HCT116 (cell line): ENCODE measurements at regions not wholly inside any gene's neighbourhood (a gene's known extent, or its start where the extent isn't known, plus 50 kb on each side); places are given as distances from the start of the nearest gene placed in this dataset.

ENCODE experiments used
- ATAC-seq: fragments of 200-7000 bp; cut with Tn5 transposase; 2 replicates; pipeline ENCODE4 v1.9.1; 2020; ENCODE audit warnings: mild to moderate bottlenecking, moderate library complexity
- BruUV-seq: library from RNA; stranded (reverse); fragments of 400-500 nt; replicated peaks from 2 replicates; lab custom pipeline; 2021; lab: Mats Ljungman, UMichigan
- CTCF ChIA-PET: fragments of 300-600 bp; sonication (Branson Sonifier 250); formaldehyde crosslinking; loops from one replicate; lab custom pipeline; 2021; ENCODE audit warnings: antibody characterized with exemption; lab: Charles Lee
- POLR2A ChIA-PET: fragments of 300-600, 350-600 bp; sonication (Branson Sonifier 250); formaldehyde crosslinking; loops from one replicate; lab custom pipeline; 2021; ENCODE audit warnings: antibody characterized with exemption; lab: Charles Lee
- RAD21 ChIA-PET, 2 experiments: fragments of 300-600 bp; sonication (Branson Sonifier 250); formaldehyde crosslinking; loops; one replicate each; lab custom pipeline; 2023; ENCODE audit warnings: low total read pairs in 2 of 2; ENCODE audit not compliant: uncharacterized antibody in 2 of 2, unreplicated experiment in 2 of 2, low non-redundant PET in 1 of 2; lab: Charles Lee
- DNase-seq: peaks from one replicate; pipeline ENCODE4 v3.0.0-alpha.2; 2010; ENCODE audit warnings: low read depth, low spot score
- H2AFZ ChIP-seq: fragments of 200-600 bp; shearing (Covaris generic), sonication (generic); 2 replicates; pipeline ENCODE4 v1.6.1; 2017; ENCODE audit warnings: low read depth, mixed run types, mixed read lengths, antibody characterized with exemption, low read length; ENCODE audit not compliant: poor library complexity, severe bottlenecking
- H3K27ac ChIP-seq: 2 replicates; pipeline ENCODE4 v1.5.1; 2012; ENCODE audit warnings: low read depth, low read length
- H3K27me3 ChIP-seq: fragments of 200-600 bp; sonication (generic); 2 replicates; pipeline ENCODE4 v1.6.1; 2016; ENCODE audit warnings: mixed run types, low read length, mixed read lengths; ENCODE audit not compliant: insufficient read depth
- H3K36me3 ChIP-seq, 2 experiments: fragments of 200-500 bp in 1 of 2; fragments of 200-600 bp in 1 of 2; sonication (Bioruptor generic) in 1 of 2; sonication (generic) in 1 of 2; 2 replicates each; pipeline versions ENCODE4 v1.5.1 to v1.6.1; 2014 to 2016; ENCODE audit warnings: low read length in 2 of 2, inconsistent platforms in 1 of 2, mixed read lengths in 1 of 2, mixed run types in 1 of 2; ENCODE audit not compliant: insufficient read depth in 2 of 2, control insufficient read depth in 1 of 2
- H3K4me1 ChIP-seq, 2 experiments: fragments of 200-600 bp in 1 of 2; sonication (generic) in 1 of 2; 2 replicates each; pipeline versions ENCODE4 v1.5.1 to v1.6.1; 2012 to 2017; ENCODE audit warnings: low read length in 2 of 2, inconsistent platforms in 1 of 2, mild to moderate bottlenecking in 1 of 2, mixed read lengths in 1 of 2, mixed run types in 1 of 2, moderate library complexity in 1 of 2; ENCODE audit not compliant: insufficient read depth in 2 of 2, control insufficient read depth in 1 of 2
- H3K4me2 ChIP-seq: fragments of 200-600 bp; sonication (generic); 2 replicates; pipeline ENCODE4 v1.6.1; 2017; ENCODE audit warnings: mixed run types, low read length, mixed read lengths
- H3K4me3 ChIP-seq, 2 experiments: fragments of 200-600 bp in 1 of 2; sonication (generic) in 1 of 2; replicated peaks in 1 of 2; 2 replicates each; pipeline ENCODE4 v1.5.1; 2011 to 2016; ENCODE audit warnings: low read length in 2 of 2, control low read depth in 1 of 2, low read depth in 1 of 2, mild to moderate bottlenecking in 1 of 2, mixed read lengths in 1 of 2, mixed run types in 1 of 2
- H3K79me2 ChIP-seq: fragments of 200-600 bp; sonication (generic); 2 replicates; pipeline ENCODE4 v1.6.1; 2017; ENCODE audit warnings: mild to moderate bottlenecking, mixed run types, low read length, moderate library complexity, mixed read lengths; ENCODE audit not compliant: insufficient read depth
- H3K9ac ChIP-seq: fragments of 200-600 bp; sonication (generic); 2 replicates; pipeline ENCODE4 v1.6.1; 2016; ENCODE audit warnings: low read length, mixed read lengths
- H3K9me2 ChIP-seq: fragments of 200-600 bp; sonication (generic), shearing (Covaris generic); 2 replicates; pipeline ENCODE4 v1.6.1; 2017; ENCODE audit warnings: mixed run types, mild to moderate bottlenecking, moderate library complexity; ENCODE audit not compliant: insufficient read depth
- H3K9me3 ChIP-seq, 2 experiments: fragments of 200-500 bp in 1 of 2; fragments of 200-600 bp in 1 of 2; sonication (Bioruptor generic) in 1 of 2; sonication (generic) in 1 of 2; 2 replicates each; pipeline ENCODE4 v1.6.1; 2014 to 2017; ENCODE audit warnings: low read length in 2 of 2, mixed read lengths in 2 of 2, inconsistent platforms in 1 of 2, low read depth in 1 of 2, mild to moderate bottlenecking in 1 of 2, mixed run types in 1 of 2, moderate library complexity in 1 of 2; ENCODE audit not compliant: control insufficient read depth in 1 of 2, insufficient read depth in 1 of 2
- H4K20me1 ChIP-seq: fragments of 200-600 bp; sonication (generic), shearing (Covaris generic); 2 replicates; pipeline ENCODE4 v1.6.1; 2017; ENCODE audit warnings: mixed run types, mild to moderate bottlenecking, moderate library complexity; ENCODE audit not compliant: insufficient read depth
- ELF1 ChIP-seq: IDR thresholded peaks from 2 replicates; pipeline ENCODE4 v1.6.1; 2012; ENCODE audit warnings: low read depth, borderline replicate concordance
- EZH2 ChIP-seq: fragments of 200-600 bp; sonication (generic); IDR thresholded peaks from 2 replicates; pipeline ENCODE4 v1.6.1; 2017; ENCODE audit warnings: antibody characterized with exemption, mixed run types
- EZH2phosphoT487 ChIP-seq: fragments of 200-600 bp; IDR thresholded peaks from 2 replicates; pipeline ENCODE4 v1.6.1; 2018; ENCODE audit warnings: antibody characterized with exemption, borderline replicate concordance
- JUND ChIP-seq: IDR thresholded peaks from 2 replicates; pipeline ENCODE4 v1.6.1; 2012
- POLR2A ChIP-seq: IDR thresholded peaks from 2 replicates; pipeline ENCODE4 v1.7.0; 2011; ENCODE audit warnings: borderline replicate concordance; ENCODE audit not compliant: insufficient read depth, insufficient read length; ENCODE audit errors: extremely low read depth
- POLR2AphosphoS5 ChIP-seq: IDR thresholded peaks from 2 replicates; pipeline ENCODE4 v1.6.1; 2011; ENCODE audit warnings: mild to moderate bottlenecking, low read depth, low read length, moderate library complexity
- RAD21 ChIP-seq: IDR thresholded peaks from 2 replicates; pipeline ENCODE4 v1.6.1; 2012; ENCODE audit warnings: low read depth, mild to moderate bottlenecking
- SRF ChIP-seq: IDR thresholded peaks from 2 replicates; pipeline ENCODE4 v1.6.1; 2012; ENCODE audit warnings: low read depth
- TCF7L2 ChIP-seq: IDR thresholded peaks from 2 replicates; pipeline ENCODE4 v1.7.0; 2011; ENCODE audit warnings: borderline replicate concordance, inconsistent platforms; ENCODE audit not compliant: insufficient read depth, insufficient read length; ENCODE audit errors: extremely low read depth
- YY1 ChIP-seq: IDR thresholded peaks from 2 replicates; pipeline ENCODE4 v1.6.1; 2011; ENCODE audit warnings: low read length, low read depth, moderate library complexity, mild to moderate bottlenecking; ENCODE audit not compliant: insufficient replicate concordance; ENCODE audit errors: extremely low read depth
- ZFX ChIP-seq: fragments of 450-650 bp; IDR thresholded peaks from 2 replicates; pipeline ENCODE4 v1.6.1; 2017
- ZNF274 ChIP-seq: fragments of 200-500 bp; sonication (Bioruptor generic); IDR thresholded peaks from 2 replicates; pipeline ENCODE4 v1.6.1; 2014; ENCODE audit warnings: mild to moderate bottlenecking, low read depth, low read length, inconsistent platforms
- intact Hi-C: fragments of 100-400 bp; cut with micrococcal nuclease; formaldehyde crosslinking; loops from 2 replicates; pipeline ENCODE4 v1.10.0; 2022
- TF ChIP-seq, protein P1 (sequence below): IDR thresholded peaks from 2 replicates; pipeline ENCODE4 v1.6.1; 2011; ENCODE audit warnings: mild to moderate bottlenecking, low read length, moderate library complexity; ENCODE audit not compliant: insufficient replicate concordance; ENCODE audit errors: extremely low read depth
- TF ChIP-seq, protein P2 (sequence below): IDR thresholded peaks from 2 replicates; pipeline ENCODE4 v1.6.1; 2012; ENCODE audit warnings: low read depth
- TF ChIP-seq, protein P3 (sequence below): IDR thresholded peaks from 2 replicates; pipeline ENCODE4 v1.6.1; 2012
- TF ChIP-seq, protein P4 (sequence below): IDR thresholded peaks from 2 replicates; pipeline ENCODE4 v1.6.1; 2012

DNA sequence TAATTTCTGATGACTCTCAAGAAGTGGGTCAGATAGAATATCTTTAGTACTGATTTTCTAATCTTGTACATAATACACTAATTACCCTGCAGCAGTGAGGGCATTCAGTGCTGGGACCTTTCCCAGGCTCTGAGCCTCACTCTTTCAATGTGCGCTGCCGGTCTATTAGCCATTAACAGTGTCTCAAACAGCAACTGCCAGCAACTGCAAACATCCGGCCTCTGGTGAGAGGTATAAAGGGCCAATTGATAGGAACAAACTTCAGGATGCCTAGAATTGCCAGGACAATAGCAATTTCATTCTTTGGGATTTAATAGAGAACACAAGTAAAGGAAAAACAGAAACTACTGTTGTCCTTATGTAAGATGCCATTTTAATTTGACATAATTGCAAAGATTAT, 604.4 kb upstream of the SPRY2 start:
- RAD21 ChIA-PET, result no interaction called here
- H3K79me2 ChIP-seq, result no peaks in the 10 kb centered on the region
- no TSS peak for BruUV-seq
- intact Hi-C loops, result no loop called here
- H4K20me1 ChIP-seq, result no peaks in the 10 kb centered on the region
- DNase-seq, result no peak
- ATAC-seq, result no peak
- no peak overlapping the region for H3K27ac ChIP-seq
- POLR2A ChIA-PET, result no interaction called here
- no peaks in the 10 kb centered on the region for H3K9me2 ChIP-seq
- H3K9ac ChIP-seq, result no peak overlapping the region
- TF ChIP-seq, protein P1, sequence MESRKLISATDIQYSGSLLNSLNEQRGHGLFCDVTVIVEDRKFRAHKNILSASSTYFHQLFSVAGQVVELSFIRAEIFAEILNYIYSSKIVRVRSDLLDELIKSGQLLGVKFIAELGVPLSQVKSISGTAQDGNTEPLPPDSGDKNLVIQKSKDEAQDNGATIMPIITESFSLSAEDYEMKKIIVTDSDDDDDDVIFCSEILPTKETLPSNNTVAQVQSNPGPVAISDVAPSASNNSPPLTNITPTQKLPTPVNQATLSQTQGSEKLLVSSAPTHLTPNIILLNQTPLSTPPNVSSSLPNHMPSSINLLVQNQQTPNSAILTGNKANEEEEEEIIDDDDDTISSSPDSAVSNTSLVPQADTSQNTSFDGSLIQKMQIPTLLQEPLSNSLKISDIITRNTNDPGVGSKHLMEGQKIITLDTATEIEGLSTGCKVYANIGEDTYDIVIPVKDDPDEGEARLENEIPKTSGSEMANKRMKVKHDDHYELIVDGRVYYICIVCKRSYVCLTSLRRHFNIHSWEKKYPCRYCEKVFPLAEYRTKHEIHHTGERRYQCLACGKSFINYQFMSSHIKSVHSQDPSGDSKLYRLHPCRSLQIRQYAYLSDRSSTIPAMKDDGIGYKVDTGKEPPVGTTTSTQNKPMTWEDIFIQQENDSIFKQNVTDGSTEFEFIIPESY, result no peak
- TF ChIP-seq TCF7L2, result no peak
- no peak for TF ChIP-seq ELF1
- TF ChIP-seq, protein P2, sequence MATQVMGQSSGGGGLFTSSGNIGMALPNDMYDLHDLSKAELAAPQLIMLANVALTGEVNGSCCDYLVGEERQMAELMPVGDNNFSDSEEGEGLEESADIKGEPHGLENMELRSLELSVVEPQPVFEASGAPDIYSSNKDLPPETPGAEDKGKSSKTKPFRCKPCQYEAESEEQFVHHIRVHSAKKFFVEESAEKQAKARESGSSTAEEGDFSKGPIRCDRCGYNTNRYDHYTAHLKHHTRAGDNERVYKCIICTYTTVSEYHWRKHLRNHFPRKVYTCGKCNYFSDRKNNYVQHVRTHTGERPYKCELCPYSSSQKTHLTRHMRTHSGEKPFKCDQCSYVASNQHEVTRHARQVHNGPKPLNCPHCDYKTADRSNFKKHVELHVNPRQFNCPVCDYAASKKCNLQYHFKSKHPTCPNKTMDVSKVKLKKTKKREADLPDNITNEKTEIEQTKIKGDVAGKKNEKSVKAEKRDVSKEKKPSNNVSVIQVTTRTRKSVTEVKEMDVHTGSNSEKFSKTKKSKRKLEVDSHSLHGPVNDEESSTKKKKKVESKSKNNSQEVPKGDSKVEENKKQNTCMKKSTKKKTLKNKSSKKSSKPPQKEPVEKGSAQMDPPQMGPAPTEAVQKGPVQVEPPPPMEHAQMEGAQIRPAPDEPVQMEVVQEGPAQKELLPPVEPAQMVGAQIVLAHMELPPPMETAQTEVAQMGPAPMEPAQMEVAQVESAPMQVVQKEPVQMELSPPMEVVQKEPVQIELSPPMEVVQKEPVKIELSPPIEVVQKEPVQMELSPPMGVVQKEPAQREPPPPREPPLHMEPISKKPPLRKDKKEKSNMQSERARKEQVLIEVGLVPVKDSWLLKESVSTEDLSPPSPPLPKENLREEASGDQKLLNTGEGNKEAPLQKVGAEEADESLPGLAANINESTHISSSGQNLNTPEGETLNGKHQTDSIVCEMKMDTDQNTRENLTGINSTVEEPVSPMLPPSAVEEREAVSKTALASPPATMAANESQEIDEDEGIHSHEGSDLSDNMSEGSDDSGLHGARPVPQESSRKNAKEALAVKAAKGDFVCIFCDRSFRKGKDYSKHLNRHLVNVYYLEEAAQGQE, result no peak
- TF ChIP-seq ZFX, result no peak
- no peak for TF ChIP-seq YY1
- TF ChIP-seq POLR2A, result no peak
- TF ChIP-seq, protein P3, sequence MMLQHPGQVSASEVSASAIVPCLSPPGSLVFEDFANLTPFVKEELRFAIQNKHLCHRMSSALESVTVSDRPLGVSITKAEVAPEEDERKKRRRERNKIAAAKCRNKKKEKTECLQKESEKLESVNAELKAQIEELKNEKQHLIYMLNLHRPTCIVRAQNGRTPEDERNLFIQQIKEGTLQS, result no peak
- no peak for TF ChIP-seq RAD21
- TF ChIP-seq SRF, result no peak
- no peak for TF ChIP-seq EZH2
- no peak for TF ChIP-seq POLR2AphosphoS5
- TF ChIP-seq EZH2phosphoT487, result no peak
- TF ChIP-seq JUND, result no peak
- TF ChIP-seq ZNF274, result no peak
- TF ChIP-seq, protein P4, sequence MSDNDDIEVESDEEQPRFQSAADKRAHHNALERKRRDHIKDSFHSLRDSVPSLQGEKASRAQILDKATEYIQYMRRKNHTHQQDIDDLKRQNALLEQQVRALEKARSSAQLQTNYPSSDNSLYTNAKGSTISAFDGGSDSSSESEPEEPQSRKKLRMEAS, result no peak
- H3K27me3 ChIP-seq, result no peaks in the 10 kb centered on the region
- no peaks in the 10 kb centered on the region for H3K36me3 ChIP-seq
- no peaks in the 10 kb centered on the region for H3K4me1 ChIP-seq
- no peak overlapping the region for H2AFZ ChIP-seq
- no peak overlapping the region for H3K4me2 ChIP-seq
- H3K4me3 ChIP-seq, result no peak overlapping the region
- CTCF ChIA-PET, result no interaction called here
- H3K9me3 ChIP-seq, result no peaks in the 10 kb centered on the region
